HG03521 (cell line): ENCODE measurements at regions not wholly inside any gene's neighbourhood (a gene's known extent, or its start where the extent isn't known, plus 50 kb on each side); places are given as distances from the start of the nearest gene placed in this dataset.

Experiments used
- ATAC-seq: cut with Tn5 transposase; IDR thresholded peaks from one replicate; pipeline ENCODE4 v1.9.1; 2021; ENCODE audit warnings: mild to moderate bottlenecking, moderate library complexity; ENCODE audit not compliant: unreplicated experiment

- ATAC-seq = no peak
These were observed 225.1 kb downstream of the CMPK2 start for GRCh38 chr2:6640621-6641015.

GRCh38 chr2:6641956-6642355, 223.8 kb downstream of the CMPK2 start:
- no peak for ATAC-seq

DNA sequence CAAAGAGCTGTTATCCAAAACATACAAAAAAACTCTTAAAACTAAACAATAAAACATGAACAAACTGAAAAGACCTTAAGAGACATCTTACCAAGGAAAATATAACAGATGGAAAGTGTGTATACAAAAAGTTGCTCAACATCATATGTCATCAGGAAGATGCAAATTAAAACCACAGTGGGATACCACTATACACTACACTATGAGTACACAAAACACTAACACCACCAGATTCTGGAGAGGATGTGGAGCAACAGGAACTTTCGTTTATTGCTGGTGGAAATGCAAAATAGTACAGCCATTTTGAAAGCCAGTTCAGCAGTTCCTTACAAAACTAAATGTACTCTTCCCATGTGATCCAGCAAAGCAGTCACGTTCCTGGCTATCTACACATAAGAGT, 221.4 kb downstream of the CMPK2 start:
- ATAC-seq = no peak

- ATAC-seq = no peak
These were observed 220.7 kb downstream of the CMPK2 start for GRCh38 chr2:6645004-6645403.

DNA sequence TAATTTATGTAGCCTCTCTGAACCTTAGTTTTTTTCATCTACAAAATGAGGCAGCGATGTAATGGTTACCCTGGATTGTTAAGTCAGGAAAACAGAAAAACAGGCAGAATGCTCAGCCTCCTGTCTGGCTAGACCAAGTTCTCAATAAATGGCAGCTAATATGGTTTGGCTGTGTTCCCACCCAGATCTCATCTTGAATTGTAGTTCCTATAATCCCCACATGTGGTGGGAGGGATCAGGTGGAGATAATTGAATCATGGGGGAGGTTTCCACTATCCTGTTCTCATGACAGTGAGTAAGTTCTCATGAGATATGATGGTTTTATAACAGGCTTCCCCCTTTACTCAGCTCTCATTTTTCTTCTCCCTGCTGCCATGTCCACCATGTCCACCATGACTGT, 220.0 kb downstream of the CMPK2 start:
- ATAC-seq = no peak

GRCh38 chr2:6647046-6647445, 218.7 kb downstream of the CMPK2 start:
- no peak for ATAC-seq

GRCh38 chr2:6648596-6649247, 217.0 kb downstream of the CMPK2 start:
- no peak for ATAC-seq

DNA sequence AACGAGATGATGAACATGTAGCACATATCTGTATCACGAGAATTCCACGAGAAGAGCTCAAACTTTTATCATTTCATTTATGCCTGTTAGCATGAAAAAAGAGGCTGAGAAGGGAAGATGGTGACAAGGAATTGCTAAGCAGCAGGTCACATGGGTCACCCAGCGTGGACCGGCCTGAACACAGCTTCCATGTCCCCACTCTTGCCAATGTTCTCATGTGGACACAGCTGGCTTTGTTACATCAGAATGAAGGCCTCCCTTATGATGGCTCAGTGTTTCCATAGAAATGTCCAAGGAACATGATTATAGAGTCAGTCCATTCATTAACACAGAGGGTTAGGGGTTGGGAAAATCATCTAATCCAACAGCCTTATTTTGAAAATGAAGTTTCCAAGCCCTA, 215.4 kb downstream of the CMPK2 start:
- ATAC-seq = no peak

DNA sequence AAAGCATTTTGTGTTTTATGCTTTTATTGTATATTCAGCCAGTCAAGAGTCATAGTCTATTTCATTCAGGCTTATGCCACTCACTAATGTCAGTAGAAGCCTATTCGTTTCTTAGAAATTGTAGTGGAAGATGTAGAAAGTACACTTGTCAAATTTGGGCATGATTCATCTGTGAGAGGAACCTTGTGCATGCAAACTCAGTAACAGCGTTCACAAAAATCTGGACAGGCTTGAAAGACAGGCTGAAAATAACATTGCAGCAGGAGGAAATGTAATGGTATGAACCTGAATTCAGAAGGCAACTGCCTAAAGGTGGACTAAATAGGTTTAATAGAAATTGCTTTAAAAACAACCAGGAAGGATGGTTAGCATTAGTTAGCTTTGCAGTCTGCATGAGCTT, 213.5 kb downstream of the CMPK2 start:
- ATAC-seq = no peak

GRCh38 chr2:6653281-6653750, 212.4 kb downstream of the CMPK2 start:
- ATAC-seq = no peak

DNA sequence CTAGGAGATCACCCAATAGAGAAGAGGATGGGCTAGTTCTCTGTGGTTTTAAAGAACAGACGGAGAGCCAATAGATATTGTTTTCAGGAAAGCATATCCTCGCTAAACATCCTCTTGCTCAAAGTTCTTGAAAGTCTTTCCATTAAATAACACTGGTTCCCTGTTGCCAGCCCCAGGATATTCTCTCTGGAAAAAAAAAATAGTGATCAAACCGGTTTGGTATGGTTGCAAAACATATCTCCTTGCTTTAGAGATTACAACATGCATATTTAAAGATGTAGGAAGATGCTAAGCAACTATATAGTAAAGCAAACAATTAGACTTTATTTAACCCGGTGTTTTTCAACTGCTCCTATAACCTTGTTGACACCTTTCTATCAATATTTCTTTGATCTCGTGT, 211.4 kb downstream of the CMPK2 start:
- no peak for ATAC-seq

DNA sequence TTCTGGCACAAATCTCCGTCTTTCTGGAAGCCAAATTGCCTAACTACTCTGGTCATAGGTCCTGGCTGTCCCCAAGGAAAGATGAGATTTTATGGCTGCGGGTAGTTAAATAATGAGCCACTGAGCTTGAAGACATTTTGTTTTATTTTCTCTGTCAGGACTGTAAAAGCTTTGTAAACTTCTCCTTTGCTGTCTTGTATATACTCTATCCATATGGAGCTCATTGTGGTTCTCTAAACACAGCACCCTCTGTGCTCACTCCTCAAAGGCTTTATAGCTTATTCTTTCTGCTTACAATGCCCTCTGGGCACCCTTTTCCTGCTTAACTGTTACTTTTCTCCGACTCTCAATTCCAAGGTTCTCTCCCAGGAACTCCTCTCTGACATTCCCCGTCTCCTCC, 209.1 kb downstream of the CMPK2 start:
- no peak for ATAC-seq

- no peak for ATAC-seq
These were observed 208.6 kb downstream of the CMPK2 start for GRCh38 chr2:6657136-6657535.

DNA sequence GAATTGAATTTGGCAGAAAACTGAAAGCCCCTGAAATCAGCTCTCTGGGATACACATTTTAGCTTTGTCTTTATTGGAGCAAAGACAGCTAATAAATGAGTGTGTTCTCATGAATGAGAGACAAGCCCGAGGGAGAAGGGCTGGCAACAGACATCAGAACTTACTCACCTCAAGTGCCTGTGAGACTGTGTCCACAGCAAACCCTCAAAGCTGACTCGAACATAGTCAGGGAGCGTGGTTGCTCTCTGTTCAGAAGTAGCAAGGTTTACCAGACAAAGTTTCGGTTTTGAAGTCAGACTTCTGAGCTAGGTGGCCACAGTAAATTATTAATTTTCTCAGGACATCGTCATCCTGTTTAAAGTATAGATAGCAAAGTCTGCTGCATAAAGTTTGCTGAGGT, 207.9 kb downstream of the CMPK2 start:
- no peak for ATAC-seq

DNA sequence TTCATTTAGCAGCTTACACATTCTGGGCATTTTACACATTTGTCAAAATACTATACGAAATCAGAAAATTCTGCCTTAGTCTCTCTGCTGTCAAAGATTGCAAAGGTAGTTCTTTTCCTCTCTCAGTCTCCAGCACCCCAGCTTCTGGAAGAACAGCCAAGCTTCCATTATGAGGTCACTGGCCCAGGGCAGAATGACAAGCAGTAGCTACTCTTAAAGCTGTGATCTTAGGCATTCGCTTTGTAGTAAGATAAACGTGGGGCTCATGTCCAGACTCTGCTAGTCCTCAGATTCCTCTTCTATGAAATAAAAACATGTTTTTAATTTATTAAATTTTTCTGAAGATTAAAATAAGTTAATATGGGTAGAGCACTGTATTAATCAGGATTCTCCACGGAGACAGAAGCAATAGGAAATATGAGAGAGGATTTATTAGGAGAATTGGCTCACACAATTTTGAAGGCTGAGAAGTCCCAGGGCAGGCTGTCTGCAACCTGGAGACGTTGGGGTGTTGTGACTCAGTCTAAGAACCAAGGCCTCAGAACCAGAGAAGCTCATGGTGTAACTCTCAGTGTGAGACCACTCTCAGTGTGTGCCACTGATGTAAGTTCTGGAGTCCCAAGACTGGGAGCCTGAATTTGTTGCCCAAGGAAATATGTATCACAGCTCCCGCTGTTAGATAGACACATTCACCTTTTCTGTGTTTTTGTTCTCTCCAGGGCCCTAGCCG, 201.2 kb downstream of the CMPK2 start:
- no peak for ATAC-seq

DNA sequence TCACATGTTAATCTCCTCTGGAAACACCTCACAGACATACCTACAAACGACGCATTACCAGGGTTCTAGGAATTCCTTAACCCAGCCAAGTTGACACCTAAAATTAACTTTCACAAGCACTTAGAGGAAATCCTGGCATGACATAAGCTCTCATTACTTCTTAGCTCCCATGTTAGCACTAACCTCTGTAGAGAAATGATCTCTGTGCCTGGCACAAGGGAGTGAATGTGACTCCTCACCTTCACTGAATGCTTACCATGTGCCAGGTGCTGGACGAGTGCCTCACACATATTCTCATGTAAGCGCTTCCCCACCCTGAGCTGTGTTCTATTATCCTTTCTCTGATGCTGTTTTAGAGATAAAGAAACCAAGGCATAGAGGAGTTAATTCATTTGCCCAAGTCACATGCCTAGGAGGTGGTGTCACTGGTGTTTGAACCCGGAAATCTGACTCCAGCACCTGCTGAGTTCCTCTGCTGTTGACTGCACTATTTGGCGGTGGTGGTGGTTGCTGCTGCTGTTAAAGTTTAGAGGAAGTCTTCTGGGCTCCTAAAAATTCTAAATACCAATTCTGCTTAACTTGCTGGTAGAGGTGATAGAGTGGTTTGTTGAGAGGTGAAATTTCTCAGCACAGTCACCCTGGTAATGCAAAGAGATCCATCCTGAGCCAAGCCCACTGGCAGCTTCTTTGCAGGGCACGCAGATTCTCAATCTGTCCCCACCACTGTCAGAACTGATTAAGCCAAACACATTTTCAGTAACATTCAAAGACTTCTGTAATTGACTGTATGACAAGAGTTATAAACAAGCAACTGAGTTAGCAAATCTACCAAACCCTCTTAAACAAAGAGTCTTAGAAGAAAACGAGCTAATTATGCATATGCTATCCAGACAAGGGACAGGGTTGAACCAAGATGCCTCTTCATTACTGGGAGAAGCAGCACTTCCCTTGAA, 200.3 kb downstream of the CMPK2 start:
- ATAC-seq = no peak

DNA sequence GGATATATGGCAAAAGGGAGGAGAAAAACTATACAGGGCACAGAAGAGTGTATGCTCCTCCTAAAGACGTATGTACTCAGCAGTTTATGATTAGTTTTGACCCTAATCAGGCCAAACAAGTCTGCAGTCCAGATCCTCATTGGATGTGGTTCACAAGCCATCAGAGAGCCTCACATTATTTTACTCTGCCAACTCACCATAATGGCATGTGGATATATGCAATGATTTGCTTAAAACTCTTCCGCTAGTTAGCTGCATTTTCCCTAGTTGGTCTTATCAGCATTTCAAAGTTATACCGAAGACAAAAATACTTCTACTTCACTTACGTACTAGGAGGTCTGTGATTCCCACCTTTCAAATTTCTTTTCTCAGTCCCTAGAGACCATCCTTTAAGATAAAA, 198.4 kb downstream of the CMPK2 start:
- no peak for ATAC-seq

GRCh38 chr2:6671913-6672312, 193.8 kb downstream of the CMPK2 start:
- ATAC-seq = no peak

GRCh38 chr2:6674381-6674780, 191.3 kb downstream of the CMPK2 start:
- no peak for ATAC-seq

GRCh38 chr2:6675791-6676190, 189.9 kb downstream of the CMPK2 start:
- ATAC-seq = no peak

GRCh38 chr2:6676241-6676640, 189.5 kb downstream of the CMPK2 start:
- ATAC-seq = no peak

DNA sequence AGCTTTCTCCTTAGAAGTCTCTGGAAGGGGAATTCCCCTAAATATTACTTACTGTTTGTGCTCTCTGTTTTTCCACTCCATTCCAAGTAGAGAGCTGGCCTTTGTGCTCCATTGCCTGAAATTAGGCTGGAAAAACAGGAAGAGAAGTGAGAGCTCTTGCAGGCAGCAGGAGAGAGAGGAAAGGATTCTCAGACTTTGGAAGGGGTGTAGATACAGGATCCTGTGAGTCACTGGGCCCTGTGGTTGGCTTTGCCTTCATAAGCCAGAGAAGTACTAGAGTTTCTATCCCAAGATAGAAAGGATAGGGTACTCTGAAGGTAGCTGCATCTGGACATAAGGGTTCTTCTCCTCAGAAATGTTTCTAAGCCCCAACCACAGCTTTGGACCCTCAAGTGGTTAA, 188.9 kb downstream of the CMPK2 start:
- ATAC-seq = no peak
